K562 (cell line): ENCODE measurements at regions not wholly inside any gene's neighbourhood (a gene's known extent, or its start where the extent isn't known, plus 50 kb on each side); places are given as distances from the start of the nearest gene placed in this dataset.

ENCODE experiments used
- ATF7 ChIP-seq: fragments of 450-650 bp; IDR thresholded peaks from 2 replicates; pipeline ENCODE4 v1.7.1; 2014; ENCODE audit warnings: mild to moderate bottlenecking, moderate library complexity
- FOXK1 ChIP-seq: sonication (generic); formaldehyde crosslinking; IDR thresholded peaks from 2 replicates; pipeline ENCODE4 v1.8.0; 2022; ENCODE audit warnings: missing genetic modification reagents, mild to moderate bottlenecking, borderline replicate concordance
- KAT7 ChIP-seq: sonication (generic); formaldehyde crosslinking; IDR thresholded peaks from 2 replicates; pipeline ENCODE4 v1.8.0; 2022; ENCODE audit warnings: missing genetic modification reagents, mild to moderate bottlenecking, borderline replicate concordance
- LCOR ChIP-seq: sonication (generic); formaldehyde crosslinking; IDR thresholded peaks from 2 replicates; pipeline ENCODE4 v1.8.0; 2022; ENCODE audit warnings: mild to moderate bottlenecking, missing genetic modification reagents
- TFAM ChIP-seq: fragments of 250-450 bp; sonication (Bioruptor Pico); conservative IDR thresholded peaks from 2 replicates; pipeline ENCODE4 v1.5.0; 2021; ENCODE audit warnings: mild to moderate bottlenecking, moderate library complexity
- USF1 ChIP-seq: sonication (generic); formaldehyde crosslinking; IDR thresholded peaks from 2 replicates; pipeline ENCODE4 v1.9.0; 2022; ENCODE audit warnings: mild to moderate bottlenecking, missing genetic modification reagents
- TF ChIP-seq, protein P1 (sequence below), 2 experiments: fragments of 450-650 bp; formaldehyde crosslinking in 1 of 2; IDR thresholded peaks; 2 replicates each; pipeline versions ENCODE4 v1.4.0 to v1.6.1; 2014 to 2020; ENCODE audit warnings: mild to moderate bottlenecking in 2 of 2, borderline replicate concordance in 1 of 2, low read depth in 1 of 2

- TF ChIP-seq FOXK1 (CRISPR knock-in tag) (no peak), TFAM (CRISPR knock-in tag) (no peak), LCOR (CRISPR knock-in tag) (no peak), USF1 (CRISPR knock-in tag) (no peak), KAT7 (no peak), ATF7 (no peak)
- TF ChIP-seq, protein P1, sequence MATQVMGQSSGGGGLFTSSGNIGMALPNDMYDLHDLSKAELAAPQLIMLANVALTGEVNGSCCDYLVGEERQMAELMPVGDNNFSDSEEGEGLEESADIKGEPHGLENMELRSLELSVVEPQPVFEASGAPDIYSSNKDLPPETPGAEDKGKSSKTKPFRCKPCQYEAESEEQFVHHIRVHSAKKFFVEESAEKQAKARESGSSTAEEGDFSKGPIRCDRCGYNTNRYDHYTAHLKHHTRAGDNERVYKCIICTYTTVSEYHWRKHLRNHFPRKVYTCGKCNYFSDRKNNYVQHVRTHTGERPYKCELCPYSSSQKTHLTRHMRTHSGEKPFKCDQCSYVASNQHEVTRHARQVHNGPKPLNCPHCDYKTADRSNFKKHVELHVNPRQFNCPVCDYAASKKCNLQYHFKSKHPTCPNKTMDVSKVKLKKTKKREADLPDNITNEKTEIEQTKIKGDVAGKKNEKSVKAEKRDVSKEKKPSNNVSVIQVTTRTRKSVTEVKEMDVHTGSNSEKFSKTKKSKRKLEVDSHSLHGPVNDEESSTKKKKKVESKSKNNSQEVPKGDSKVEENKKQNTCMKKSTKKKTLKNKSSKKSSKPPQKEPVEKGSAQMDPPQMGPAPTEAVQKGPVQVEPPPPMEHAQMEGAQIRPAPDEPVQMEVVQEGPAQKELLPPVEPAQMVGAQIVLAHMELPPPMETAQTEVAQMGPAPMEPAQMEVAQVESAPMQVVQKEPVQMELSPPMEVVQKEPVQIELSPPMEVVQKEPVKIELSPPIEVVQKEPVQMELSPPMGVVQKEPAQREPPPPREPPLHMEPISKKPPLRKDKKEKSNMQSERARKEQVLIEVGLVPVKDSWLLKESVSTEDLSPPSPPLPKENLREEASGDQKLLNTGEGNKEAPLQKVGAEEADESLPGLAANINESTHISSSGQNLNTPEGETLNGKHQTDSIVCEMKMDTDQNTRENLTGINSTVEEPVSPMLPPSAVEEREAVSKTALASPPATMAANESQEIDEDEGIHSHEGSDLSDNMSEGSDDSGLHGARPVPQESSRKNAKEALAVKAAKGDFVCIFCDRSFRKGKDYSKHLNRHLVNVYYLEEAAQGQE (IDR thresholded peaks at IDR 0.05; ENCODE audit: borderline replicate concordance): no peak
- TF ChIP-seq, protein P1 (CRISPR knock-in tag; IDR thresholded peaks at IDR 0.05; ENCODE audit: low read depth): no peak
These were observed 241.3 kb downstream of the EMX2 start for GRCh38 chr10:117783698-117784395.
